GM23248 (cell line): ENCODE measurements at regions not wholly inside any gene's neighbourhood (a gene's known extent, or its start where the extent isn't known, plus 50 kb on each side); places are given as distances from the start of the nearest gene placed in this dataset.

Experiments
- DNase-seq: peaks from one replicate; pipeline ENCODE4 v3.0.0-alpha.2; 2015
- H2AFZ ChIP-seq: fragments of 200-600 bp; sonication (generic); 2 replicates; pipeline ENCODE4 v1.6.1; 2016; ENCODE audit warnings: antibody characterized with exemption
- H3F3A ChIP-seq: fragments of 200-600 bp; sonication (generic); 2 replicates; pipeline ENCODE4 v1.6.1; 2016; ENCODE audit warnings: mild to moderate bottlenecking, antibody characterized with exemption, mixed run types; ENCODE audit not compliant: insufficient read depth
- H3K27ac ChIP-seq: fragments of 200-600 bp; sonication (generic); 2 replicates; pipeline ENCODE4 v1.5.1; 2016; ENCODE audit warnings: mild to moderate bottlenecking
- H3K27me3 ChIP-seq: fragments of 200-600 bp; sonication (generic); replicated peaks from 2 replicates; pipeline ENCODE4 v1.6.1; 2016; ENCODE audit warnings: mild to moderate bottlenecking; ENCODE audit not compliant: insufficient read depth
- H3K36me3 ChIP-seq: fragments of 200-600 bp; sonication (generic); 2 replicates; pipeline ENCODE4 v1.6.1; 2016; ENCODE audit warnings: low read depth, mild to moderate bottlenecking
- H3K4me1 ChIP-seq: fragments of 200-600 bp; sonication (generic); 2 replicates; pipeline ENCODE4 v1.6.1; 2016; ENCODE audit warnings: mild to moderate bottlenecking; ENCODE audit not compliant: insufficient read depth
- H3K4me2 ChIP-seq: fragments of 200-600 bp; sonication (generic); one replicate; pipeline ENCODE4 v1.6.1; 2016; ENCODE audit warnings: mild to moderate bottlenecking; ENCODE audit not compliant: unreplicated experiment
- H3K4me3 ChIP-seq: fragments of 200-600 bp; sonication (generic); 2 replicates; pipeline ENCODE4 v1.5.1; 2016; ENCODE audit warnings: mild to moderate bottlenecking
- H3K79me2 ChIP-seq: fragments of 200-600 bp; sonication (generic); 2 replicates; pipeline ENCODE4 v1.6.1; 2016; ENCODE audit warnings: mild to moderate bottlenecking; ENCODE audit not compliant: insufficient read depth
- H3K9ac ChIP-seq: fragments of 200-600 bp; sonication (generic); 2 replicates; pipeline ENCODE4 v1.6.1; 2016; ENCODE audit warnings: mild to moderate bottlenecking
- H3K9me2 ChIP-seq: fragments of 200-600 bp; sonication (generic); 2 replicates; pipeline ENCODE4 v1.6.1; 2016; ENCODE audit warnings: mixed run types, mild to moderate bottlenecking, moderate library complexity; ENCODE audit not compliant: insufficient read depth
- H3K9me3 ChIP-seq: fragments of 200-600 bp; sonication (generic); one replicate; pipeline ENCODE4 v1.6.1; 2017; ENCODE audit warnings: low read depth
- H4K20me1 ChIP-seq: fragments of 200-600 bp; sonication (generic); 2 replicates; pipeline ENCODE4 v1.6.0; 2016; ENCODE audit not compliant: insufficient read depth
- EZH2 ChIP-seq: fragments of 200-600 bp; sonication (generic); IDR thresholded peaks from 2 replicates; pipeline ENCODE4 v1.6.1; 2018; ENCODE audit warnings: antibody characterized with exemption, mild to moderate bottlenecking; ENCODE audit not compliant: insufficient read depth, poor library complexity, severe bottlenecking
- EZH2phosphoT487 ChIP-seq: fragments of 200-600 bp; sonication (generic); IDR thresholded peaks from 2 replicates; pipeline ENCODE4 v1.6.1; 2018; ENCODE audit warnings: antibody characterized with exemption, moderate library complexity, mild to moderate bottlenecking, low read depth; ENCODE audit not compliant: insufficient read depth
- WGBS, 2 experiments: methylation state at CpG; one replicate each; pipeline ENCODE4 v1.1.6; 2015 to 2017; ENCODE audit warnings: low lambda C conversion rate in 2 of 2, low coverage in 1 of 2; ENCODE audit errors: missing lambda C conversion rate in 2 of 2; 5-methylcytosine and 5-hydroxymethylcytosine counted together
- in situ Hi-C: fragments of 300-500 bp; cut with MboI; formaldehyde crosslinking; loops from 2 replicates; pipeline ENCODE4 v1.15.0; 2020

- H3K4me3 ChIP-seq = no peak overlapping the region
- no peaks in the 10 kb centered on the region for H3K27me3 ChIP-seq
- H3K9me2 ChIP-seq = no peaks in the 10 kb centered on the region
- H3K9me3 ChIP-seq = no peaks in the 10 kb centered on the region
- no peaks in the 10 kb centered on the region for H4K20me1 ChIP-seq
- 63% methylated on average over 5 of the region's 5 CpGs for WGBS, 2 experiments
- H3K79me2 ChIP-seq = no peaks in the 10 kb centered on the region
- H3K36me3 ChIP-seq = no peaks in the 10 kb centered on the region
- no peak for DNase-seq
- no peak overlapping the region for H3K4me2 ChIP-seq
- H2AFZ ChIP-seq = no peak overlapping the region
- H3K27ac ChIP-seq = no peak overlapping the region
- no peak for TF ChIP-seq EZH2
- TF ChIP-seq EZH2phosphoT487 = no peak
- no peaks in the 10 kb centered on the region for H3K4me1 ChIP-seq
- H3K9ac ChIP-seq = no peak overlapping the region
- H3F3A ChIP-seq = no peaks in the 10 kb centered on the region
- in situ Hi-C loops = no loop called here
Observed at GRCh38 chr16:79847569-79847968, 247.0 kb upstream of the MAF start.

- no peak overlapping the region for H3K4me2 ChIP-seq
- no peak for DNase-seq
- no peaks in the 10 kb centered on the region for H4K20me1 ChIP-seq
- H3K9ac ChIP-seq = no peak overlapping the region
- H3K27ac ChIP-seq = no peak overlapping the region
- H3F3A ChIP-seq = no peaks in the 10 kb centered on the region
- no peaks in the 10 kb centered on the region for H3K9me3 ChIP-seq
- H3K4me1 ChIP-seq = no peaks in the 10 kb centered on the region
- no peaks in the 10 kb centered on the region for H3K79me2 ChIP-seq
- TF ChIP-seq EZH2 (no peak), EZH2phosphoT487 (no peak)
- H2AFZ ChIP-seq = no peak overlapping the region
- 51 to 60% methylated on average over 6 to 7 of the region's 7 CpGs for whole genome bisulfite sequencing, 2 experiments
- no peak overlapping the region for H3K4me3 ChIP-seq
- no peaks in the 10 kb centered on the region for H3K9me2 ChIP-seq
- no peaks in the 10 kb centered on the region for H3K27me3 ChIP-seq
- no peaks in the 10 kb centered on the region for H3K36me3 ChIP-seq
- in situ Hi-C loops = no loop called here
Observed at GRCh38 chr16:79847101-79847500, 246.6 kb upstream of the MAF start.

- Histone ChIP-seq H3K4me3 (no peak overlapping the region), H3K36me3 (no peaks in the 10 kb centered on the region), H3K27me3 (no peaks in the 10 kb centered on the region), H4K20me1 (no peaks in the 10 kb centered on the region), H3F3A (no peaks in the 10 kb centered on the region), H3K27ac (no peak overlapping the region), H3K4me1 (no peaks in the 10 kb centered on the region), H3K9me2 (no peaks in the 10 kb centered on the region), H3K79me2 (no peaks in the 10 kb centered on the region), H3K4me2 (no peak overlapping the region), H3K9me3 (no peaks in the 10 kb centered on the region), H3K9ac (no peak overlapping the region), H2AFZ (no peak overlapping the region)
- in situ Hi-C loops = no loop called here
- WGBS, 2 experiments = 71 to 76% methylated on average over 7 of the region's 7 CpGs
- TF ChIP-seq EZH2phosphoT487 (no peak), EZH2 (no peak)
- DNase-seq = no peak
Observed at GRCh38 chr16:79845734-79846135, 245.2 kb upstream of the MAF start.

GRCh38 chr16:79845033-79845733 is 244.6 kb upstream of the MAF start:
- WGBS, 2 experiments = 66 to 67% methylated on average over 12 of the region's 12 CpGs
- TF ChIP-seq EZH2 (no peak), EZH2phosphoT487 (no peak)
- no peaks in the 10 kb centered on the region for H3F3A ChIP-seq
- no peaks in the 10 kb centered on the region for H3K9me3 ChIP-seq
- DNase-seq = no peak
- H3K4me3 ChIP-seq = no peak overlapping the region
- no peak overlapping the region for H2AFZ ChIP-seq
- H3K27me3 ChIP-seq = no peaks in the 10 kb centered on the region
- no peaks in the 10 kb centered on the region for H4K20me1 ChIP-seq
- H3K36me3 ChIP-seq = no peaks in the 10 kb centered on the region
- H3K4me1 ChIP-seq = no peaks in the 10 kb centered on the region
- no peak overlapping the region for H3K27ac ChIP-seq
- in situ Hi-C loops = no loop called here
- no peak overlapping the region for H3K4me2 ChIP-seq
- no peak overlapping the region for H3K9ac ChIP-seq
- no peaks in the 10 kb centered on the region for H3K9me2 ChIP-seq
- H3K79me2 ChIP-seq = no peaks in the 10 kb centered on the region
